ENCODE measurements at regions not wholly inside any gene's neighbourhood (a gene's known extent, or its start where the extent isn't known, plus 50 kb on each side); places are given as distances from the start of the nearest gene placed in this dataset.

DNA sequence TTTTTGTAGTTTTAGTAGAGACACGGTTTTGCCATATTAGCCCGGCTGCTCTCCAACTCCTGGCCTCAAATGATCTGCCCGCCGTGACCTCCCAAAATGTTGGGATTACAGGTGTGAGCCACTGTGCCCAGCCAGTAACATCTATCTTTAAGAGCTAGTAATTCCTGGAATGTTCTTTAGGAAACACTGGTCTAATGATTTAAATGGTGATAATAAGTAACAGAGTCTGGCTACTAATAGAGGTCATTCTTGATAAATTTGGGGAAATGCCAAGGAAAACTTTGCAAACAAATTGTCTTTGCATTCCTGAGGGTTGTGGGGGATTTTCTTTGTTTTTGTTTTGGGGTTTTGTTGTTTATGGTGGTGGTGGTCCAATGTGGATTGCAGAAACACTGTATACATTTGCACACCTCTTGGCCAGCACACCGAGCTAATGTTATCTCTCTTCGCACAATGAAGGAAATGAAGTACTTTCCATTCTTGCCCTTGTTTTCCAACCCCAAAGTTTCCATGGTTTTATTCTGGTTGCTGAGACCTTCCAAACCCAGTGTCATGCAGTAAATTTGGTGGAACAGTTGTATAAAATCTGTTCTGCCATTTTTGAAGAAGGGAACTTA lies 51.3 kb upstream of the WIPF3 start:
- no peak overlapping the region for H3K4me3 ChIP-seq (replicated peaks in 1 of 2; ENCODE audit: low read depth in 2 of 2, low read length in 2 of 2)
- TF ChIP-seq, protein P1, sequence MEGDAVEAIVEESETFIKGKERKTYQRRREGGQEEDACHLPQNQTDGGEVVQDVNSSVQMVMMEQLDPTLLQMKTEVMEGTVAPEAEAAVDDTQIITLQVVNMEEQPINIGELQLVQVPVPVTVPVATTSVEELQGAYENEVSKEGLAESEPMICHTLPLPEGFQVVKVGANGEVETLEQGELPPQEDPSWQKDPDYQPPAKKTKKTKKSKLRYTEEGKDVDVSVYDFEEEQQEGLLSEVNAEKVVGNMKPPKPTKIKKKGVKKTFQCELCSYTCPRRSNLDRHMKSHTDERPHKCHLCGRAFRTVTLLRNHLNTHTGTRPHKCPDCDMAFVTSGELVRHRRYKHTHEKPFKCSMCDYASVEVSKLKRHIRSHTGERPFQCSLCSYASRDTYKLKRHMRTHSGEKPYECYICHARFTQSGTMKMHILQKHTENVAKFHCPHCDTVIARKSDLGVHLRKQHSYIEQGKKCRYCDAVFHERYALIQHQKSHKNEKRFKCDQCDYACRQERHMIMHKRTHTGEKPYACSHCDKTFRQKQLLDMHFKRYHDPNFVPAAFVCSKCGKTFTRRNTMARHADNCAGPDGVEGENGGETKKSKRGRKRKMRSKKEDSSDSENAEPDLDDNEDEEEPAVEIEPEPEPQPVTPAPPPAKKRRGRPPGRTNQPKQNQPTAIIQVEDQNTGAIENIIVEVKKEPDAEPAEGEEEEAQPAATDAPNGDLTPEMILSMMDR (IDR thresholded peaks at IDR 0.05; ENCODE audit: low read depth, low read length): no peak
- no peak for DNase-seq (ENCODE audit: low read depth in 2 of 2)

Data from cardiac fibroblast (primary cell).